PC-9 (cell line): ENCODE measurements at regions not wholly inside any gene's neighbourhood (a gene's known extent, or its start where the extent isn't known, plus 50 kb on each side); places are given as distances from the start of the nearest gene placed in this dataset.

ENCODE experiments used
- EZH2 ChIP-seq: fragments of 200-600 bp; sonication (generic); IDR thresholded peaks from 2 replicates; pipeline ENCODE4 v1.8.0; 2017; ENCODE audit warnings: antibody characterized with exemption, low read depth
- TF ChIP-seq, protein P1 (sequence below): fragments of 200-600 bp; sonication (generic); conservative IDR thresholded peaks from 2 replicates; pipeline ENCODE4 v1.6.1; 2017; ENCODE audit warnings: mixed run types, antibody characterized with exemption, mild to moderate bottlenecking, moderate library complexity

- TF ChIP-seq, protein P1, sequence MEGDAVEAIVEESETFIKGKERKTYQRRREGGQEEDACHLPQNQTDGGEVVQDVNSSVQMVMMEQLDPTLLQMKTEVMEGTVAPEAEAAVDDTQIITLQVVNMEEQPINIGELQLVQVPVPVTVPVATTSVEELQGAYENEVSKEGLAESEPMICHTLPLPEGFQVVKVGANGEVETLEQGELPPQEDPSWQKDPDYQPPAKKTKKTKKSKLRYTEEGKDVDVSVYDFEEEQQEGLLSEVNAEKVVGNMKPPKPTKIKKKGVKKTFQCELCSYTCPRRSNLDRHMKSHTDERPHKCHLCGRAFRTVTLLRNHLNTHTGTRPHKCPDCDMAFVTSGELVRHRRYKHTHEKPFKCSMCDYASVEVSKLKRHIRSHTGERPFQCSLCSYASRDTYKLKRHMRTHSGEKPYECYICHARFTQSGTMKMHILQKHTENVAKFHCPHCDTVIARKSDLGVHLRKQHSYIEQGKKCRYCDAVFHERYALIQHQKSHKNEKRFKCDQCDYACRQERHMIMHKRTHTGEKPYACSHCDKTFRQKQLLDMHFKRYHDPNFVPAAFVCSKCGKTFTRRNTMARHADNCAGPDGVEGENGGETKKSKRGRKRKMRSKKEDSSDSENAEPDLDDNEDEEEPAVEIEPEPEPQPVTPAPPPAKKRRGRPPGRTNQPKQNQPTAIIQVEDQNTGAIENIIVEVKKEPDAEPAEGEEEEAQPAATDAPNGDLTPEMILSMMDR: no peak
- TF ChIP-seq EZH2: no peak
Observed at GRCh38 chr17:11001651-11002050, 163.8 kb upstream of the PIRT start.
